HG03095 (cell line): ENCODE measurements at regions not wholly inside any gene's neighbourhood (a gene's known extent, or its start where the extent isn't known, plus 50 kb on each side); places are given as distances from the start of the nearest gene placed in this dataset.
"Not testable (repeated sequence)": the region's sequence is repeated elsewhere in the genome, so short reads cannot be mapped to it uniquely, and the experiment has no call there.

Source experiments
- ATAC-seq: cut with Tn5 transposase; IDR thresholded peaks from one replicate; pipeline ENCODE4 v1.9.1; 2021; ENCODE audit warnings: moderate library complexity; ENCODE audit not compliant: unreplicated experiment

DNA sequence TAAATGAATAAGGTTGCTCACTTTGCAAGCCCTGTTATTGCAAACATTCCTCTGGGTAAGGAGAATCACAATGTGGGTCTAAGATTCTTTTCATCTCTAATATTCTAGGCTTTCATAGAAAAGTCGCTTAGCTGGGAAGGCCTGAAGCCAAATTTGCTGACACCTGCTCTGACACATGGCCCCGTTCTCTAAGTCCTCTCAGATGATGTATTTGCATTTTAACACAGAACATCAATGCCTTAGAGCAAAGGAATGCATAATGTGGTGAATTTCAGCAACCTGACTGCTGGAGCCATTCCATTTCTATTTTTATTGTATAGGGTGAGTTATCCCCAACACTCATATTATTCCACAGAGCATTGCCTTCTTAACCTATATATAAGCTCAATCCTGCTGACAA is 682.1 kb upstream of the NRP1 start:
- ATAC-seq: no peak

GRCh38 chr10:34015700-34016099 is 681.2 kb upstream of the NRP1 start:
- ATAC-seq: no peak

- ATAC-seq: no peak
These were observed 678.8 kb upstream of the NRP1 start for GRCh38 chr10:34013235-34013634.

DNA sequence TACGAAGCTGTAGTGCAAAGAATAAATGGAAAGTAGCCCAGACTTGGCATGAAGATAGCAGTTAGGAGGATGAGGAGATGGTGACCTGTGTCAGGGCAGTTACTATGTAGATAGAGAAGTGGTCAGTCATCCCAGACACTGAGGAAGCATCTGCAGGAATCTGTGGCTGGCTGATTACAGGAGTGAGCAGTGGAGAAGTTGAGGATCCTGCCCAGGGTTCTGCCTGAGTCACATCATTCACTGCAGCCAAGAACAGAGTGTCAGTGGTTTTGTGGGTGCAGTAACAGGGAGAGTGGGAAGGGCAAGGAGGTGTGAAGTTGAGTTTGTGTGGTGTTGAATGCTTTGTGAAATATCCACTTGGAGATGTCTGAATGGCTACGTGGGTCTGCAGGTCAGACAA is 676.4 kb upstream of the NRP1 start:
- ATAC-seq: no peak

DNA sequence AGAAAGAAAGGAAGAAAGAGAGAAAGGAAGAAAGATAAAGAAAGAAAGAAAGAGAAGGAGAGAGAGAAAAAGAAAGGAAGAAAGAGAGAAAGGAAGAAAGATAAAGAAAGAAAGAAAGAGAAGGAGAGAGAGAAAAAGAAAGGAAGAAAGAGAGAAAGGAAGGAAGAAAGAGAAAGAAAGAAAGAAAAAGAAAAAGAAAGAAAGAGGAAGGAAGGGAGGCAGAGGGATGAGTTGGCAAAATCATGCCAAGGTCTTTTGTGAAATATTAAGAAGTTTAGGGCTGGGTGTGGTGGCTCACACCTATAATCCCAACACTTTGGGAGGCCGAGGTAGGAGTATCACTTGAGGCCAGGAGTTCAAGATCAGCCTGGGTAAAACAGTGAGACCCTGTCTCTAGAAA is 675.8 kb upstream of the NRP1 start:
- not testable (repeated sequence) for ATAC-seq

GRCh38 chr10:34008656-34009055 is 674.2 kb upstream of the NRP1 start:
- no peak for ATAC-seq

GRCh38 chr10:34006471-34006870 is 672.0 kb upstream of the NRP1 start:
- ATAC-seq: no peak

GRCh38 chr10:34003561-34003960 is 669.1 kb upstream of the NRP1 start:
- ATAC-seq: no peak

DNA sequence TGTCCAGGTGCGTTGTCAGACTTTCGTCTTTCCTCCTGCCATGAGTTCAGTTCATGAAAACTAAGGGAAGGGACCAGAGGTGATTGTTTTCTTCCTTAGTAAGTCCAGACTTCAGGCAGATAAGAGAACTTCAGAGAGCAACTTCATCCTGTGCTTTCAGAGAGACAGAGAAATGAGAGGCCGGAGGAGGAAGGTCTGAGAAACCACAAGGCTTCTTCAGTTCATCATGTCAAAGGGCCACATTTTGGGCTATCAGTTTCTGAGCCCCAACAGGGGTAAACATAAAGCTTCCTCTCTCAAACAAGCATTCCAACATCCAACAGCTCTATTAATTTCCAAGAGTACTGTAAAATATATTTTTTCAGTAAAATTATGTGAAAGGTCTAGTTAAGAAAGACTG is 668.4 kb upstream of the NRP1 start:
- ATAC-seq: no peak

DNA sequence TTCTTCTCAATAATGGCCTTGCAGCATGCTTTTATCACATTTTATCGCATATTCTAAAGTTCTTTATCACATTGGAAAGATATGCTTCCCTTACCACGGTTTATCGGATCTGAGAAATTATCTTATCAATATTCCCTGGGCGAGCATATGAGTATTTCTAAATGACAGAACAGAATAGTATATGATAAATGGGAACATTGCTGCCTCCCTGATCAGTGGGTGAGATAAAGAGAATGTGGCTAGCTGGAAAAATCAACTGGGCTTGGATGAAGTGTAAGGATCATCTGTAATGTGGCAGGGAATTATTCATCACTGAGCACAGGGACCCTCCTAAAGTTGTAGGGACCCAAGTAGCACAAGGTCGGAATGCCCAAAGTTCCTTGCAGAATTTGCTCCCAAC is 667.4 kb upstream of the NRP1 start:
- ATAC-seq: no peak

GRCh38 chr10:34001087-34001580 is 666.7 kb upstream of the NRP1 start:
- no peak for ATAC-seq

- no peak for ATAC-seq
These were observed 659.5 kb upstream of the NRP1 start for GRCh38 chr10:33993917-33994316.

DNA sequence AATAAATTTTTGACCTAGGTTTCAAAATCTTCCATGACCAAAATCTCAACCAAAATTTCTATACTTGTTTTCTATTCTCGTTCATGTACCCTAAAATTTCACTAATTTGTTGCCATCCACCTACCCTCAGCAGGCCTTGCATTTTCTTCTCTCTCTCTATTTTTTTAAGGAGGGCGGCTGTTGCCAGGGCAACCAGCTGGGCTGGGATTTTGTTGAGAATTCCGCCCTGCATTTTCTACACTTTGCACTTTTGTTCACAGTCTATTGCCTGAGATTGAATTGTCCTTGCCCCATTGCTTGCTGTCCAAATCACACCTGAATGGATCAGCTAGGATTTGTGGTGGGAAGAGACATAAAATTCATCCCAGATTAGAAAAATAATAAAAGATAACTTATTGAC is 657.5 kb upstream of the NRP1 start:
- no peak for ATAC-seq

- no peak for ATAC-seq
These were observed 652.0 kb upstream of the NRP1 start for GRCh38 chr10:33986515-33986914.

DNA sequence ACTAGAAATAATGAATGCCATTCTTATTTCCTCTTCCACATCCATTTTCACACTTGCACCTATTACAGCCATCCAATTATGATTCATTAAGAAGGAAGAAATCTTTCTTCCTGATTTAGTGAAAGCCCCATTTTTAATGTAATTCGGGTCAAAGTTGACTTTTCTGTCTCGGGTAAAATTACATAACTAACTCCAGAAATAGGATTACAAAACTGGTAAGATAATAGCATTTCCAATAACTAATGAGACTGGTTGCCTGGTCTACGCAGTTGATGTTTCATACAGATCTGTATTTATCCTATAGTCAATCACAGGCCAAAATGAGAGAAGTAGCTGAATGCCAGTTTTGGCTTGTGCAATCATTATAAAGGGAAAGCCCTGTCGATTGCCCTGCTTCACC is 651.5 kb upstream of the NRP1 start:
- no peak for ATAC-seq

GRCh38 chr10:33982995-33983394 is 648.5 kb upstream of the NRP1 start:
- no peak for ATAC-seq

DNA sequence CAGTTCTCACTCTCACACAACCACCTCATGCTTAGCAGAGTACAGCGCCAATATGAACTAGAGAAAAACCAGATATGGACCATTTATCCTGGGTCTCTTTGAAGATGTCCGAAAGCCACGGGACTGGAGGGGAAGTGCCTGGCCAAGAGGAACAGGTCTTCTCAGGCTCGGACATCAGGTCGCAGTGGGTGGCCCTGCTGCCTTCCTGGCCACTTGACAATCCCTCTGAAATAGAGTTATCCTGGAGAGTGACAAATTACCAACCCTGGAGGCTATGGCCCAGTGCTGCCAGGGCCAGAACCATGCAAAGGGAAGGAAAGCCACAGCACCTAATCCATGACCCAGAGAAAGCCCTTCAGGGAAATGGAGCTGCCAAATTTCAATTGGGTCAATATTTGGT is 646.8 kb upstream of the NRP1 start:
- no peak for ATAC-seq

DNA sequence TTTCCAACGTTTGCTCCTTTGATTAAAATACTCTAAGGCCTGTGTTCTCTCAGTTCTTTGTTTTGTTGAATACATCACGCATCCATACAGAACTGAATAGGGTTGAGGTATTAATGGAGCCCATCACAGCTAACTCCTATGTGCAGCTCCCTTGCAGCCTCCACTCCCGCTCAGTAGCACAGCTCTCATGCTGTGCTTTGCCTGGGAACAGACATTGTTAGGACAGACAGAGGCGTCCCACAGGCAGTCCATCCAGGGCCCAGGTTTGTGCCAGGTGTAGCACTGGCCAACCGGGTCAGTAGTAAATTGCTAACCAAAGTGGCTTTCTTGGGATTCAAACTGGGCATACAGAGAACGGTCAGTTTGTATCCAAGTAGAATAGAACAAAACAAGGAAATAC is 644.7 kb upstream of the NRP1 start:
- ATAC-seq: no peak

- ATAC-seq: no peak
These were observed 641.0 kb upstream of the NRP1 start for GRCh38 chr10:33975481-33975880.

DNA sequence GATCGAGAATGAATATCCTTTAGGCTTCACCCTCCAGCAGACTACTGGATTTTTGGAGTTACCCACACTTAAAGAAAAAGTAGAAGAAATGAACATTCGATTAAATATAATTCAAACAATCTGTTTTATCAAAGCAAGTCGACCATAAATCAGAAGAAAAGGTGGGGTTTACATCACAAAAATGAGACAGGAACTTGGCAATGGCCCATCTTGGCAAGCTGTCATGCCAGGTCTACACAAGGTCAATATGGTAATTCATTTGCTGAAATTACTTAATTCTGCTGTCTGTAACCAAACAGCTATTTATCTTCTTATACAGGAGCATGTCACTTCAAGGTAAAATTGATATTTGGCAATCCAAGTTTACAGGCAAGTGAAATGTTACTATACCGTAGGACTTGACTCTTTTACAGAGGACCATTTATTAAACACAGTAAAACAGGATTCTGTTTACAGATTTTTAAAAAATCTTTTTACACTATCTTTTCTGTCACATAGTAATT is 640.6 kb upstream of the NRP1 start:
- ATAC-seq: no peak

GRCh38 chr10:33968983-33969382 is 634.5 kb upstream of the NRP1 start:
- no peak for ATAC-seq

DNA sequence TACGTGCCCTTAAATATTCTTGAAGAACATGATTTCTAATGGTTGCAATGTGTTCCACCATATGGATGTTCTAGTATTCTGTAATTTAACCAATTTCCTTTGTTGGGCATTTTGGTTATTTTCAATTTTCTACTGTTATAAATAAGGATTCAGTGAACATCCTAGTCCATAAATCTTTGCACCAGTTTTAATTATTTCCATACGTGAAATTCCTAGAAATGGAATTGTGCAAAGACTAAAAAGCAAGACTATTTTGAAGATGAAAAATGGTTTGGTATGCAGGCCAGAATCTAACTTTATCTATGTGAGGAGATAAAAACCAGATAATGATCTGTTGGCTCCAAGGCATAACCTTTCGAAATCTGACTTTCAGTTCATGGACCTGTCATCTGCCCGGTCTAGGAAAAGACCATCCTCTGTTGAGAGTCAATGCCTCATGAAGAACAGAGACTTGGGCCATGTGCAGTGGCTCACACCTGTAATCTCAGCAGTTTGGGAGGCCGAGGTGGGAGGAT is 633.2 kb upstream of the NRP1 start:
- no peak for ATAC-seq

DNA sequence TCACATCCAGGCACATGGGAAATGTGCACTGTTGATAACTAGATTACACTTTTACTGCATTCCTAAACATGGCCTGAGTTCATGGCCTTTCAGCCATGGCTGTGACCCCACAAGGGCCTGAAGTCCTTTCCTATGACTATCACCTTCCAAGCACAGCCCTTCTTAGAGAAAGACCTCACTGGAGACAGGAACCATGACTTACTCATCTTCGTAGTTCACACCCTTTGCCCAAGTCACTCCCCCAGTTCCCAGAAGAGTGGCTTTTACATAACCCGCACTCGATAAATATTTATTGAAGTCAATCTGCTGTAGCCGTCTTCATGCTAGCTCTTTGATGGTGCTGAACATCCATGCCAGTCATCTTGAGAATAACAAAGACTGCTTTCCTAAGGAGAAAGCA is 632.5 kb upstream of the NRP1 start:
- ATAC-seq: no peak
